GM12878 (cell line): ENCODE measurements at regions not wholly inside any gene's neighbourhood (a gene's known extent, or its start where the extent isn't known, plus 50 kb on each side); places are given as distances from the start of the nearest gene placed in this dataset.

Source experiments
- ATAC-seq: fragments of 200-7000 bp; cut with Tn5 transposase; 3 replicates; pipeline ENCODE4 v1.9.1; 2020; ENCODE audit warnings: mild to moderate bottlenecking, moderate library complexity
- BruUV-seq: library from RNA; stranded (reverse); fragments of 400-500 nt; replicated peaks from 2 replicates; lab custom pipeline; 2021; lab: Mats Ljungman, UMichigan
- CTCF ChIA-PET: fragments of 300-600 bp; sonication (Branson Sonifier 250); formaldehyde crosslinking; extraction: SDS; loops from one replicate; lab custom pipeline; 2021; ENCODE audit warnings: inconsistent platforms; lab: Yijun Ruan, JAX
- POLR2A ChIA-PET: fragments of 350-600 bp; formaldehyde crosslinking; extraction: SDS; loops from one replicate; lab custom pipeline; 2021; ENCODE audit warnings: inconsistent platforms; lab: Charles Lee
- RAD21 ChIA-PET: fragments of 300-600 bp; sonication (Branson Sonifier 250); formaldehyde crosslinking; loops from one replicate; lab custom pipeline; 2023; ENCODE audit warnings: antibody characterized with exemption; ENCODE audit not compliant: unreplicated experiment; lab: Charles Lee
- SMC1A ChIA-PET: fragments of 300-600 bp; sonication (Branson Sonifier 250); formaldehyde crosslinking; loops from one replicate; lab custom pipeline; 2023; ENCODE audit not compliant: unreplicated experiment, uncharacterized antibody; lab: Charles Lee
- DNase-seq: peaks from one replicate; pipeline ENCODE4 v3.0.0-alpha.2; 2011; ENCODE audit warnings: low read depth, low spot score
- FAIRE-seq: peaks from 3 replicates; lab custom pipeline; 2011; peaks lifted over from hg19 to GRCh38; lab: Jason Lieb, UNC
- H2AFZ ChIP-seq: 2 replicates; pipeline ENCODE4 v1.6.0; 2011; ENCODE audit warnings: low read depth, low read length, control low read depth; ENCODE audit not compliant: control insufficient read depth
- H3K27ac ChIP-seq: 2 replicates; pipeline ENCODE4 v1.5.1; 2011; ENCODE audit warnings: control low read depth; ENCODE audit not compliant: control insufficient read depth, insufficient read depth
- H3K27me3 ChIP-seq, 2 experiments: replicated peaks in 1 of 2; 2 replicates each; pipeline versions ENCODE4 v1.6.0 to v1.6.1; 2011; ENCODE audit warnings: low read length in 1 of 2; ENCODE audit not compliant: control insufficient read depth in 2 of 2, insufficient read depth in 2 of 2
- H3K36me3 ChIP-seq, 2 experiments: 2 replicates each; pipeline ENCODE4 v1.5.1; 2011; ENCODE audit warnings: low read length in 1 of 2; ENCODE audit not compliant: control insufficient read depth in 2 of 2, insufficient read depth in 2 of 2
- H3K4me1 ChIP-seq: 2 replicates; pipeline ENCODE4 v1.6.1; 2011; ENCODE audit warnings: mild to moderate bottlenecking, low read length, moderate library complexity, mixed read lengths; ENCODE audit not compliant: control insufficient read depth, insufficient read depth
- H3K4me2 ChIP-seq: 2 replicates; pipeline ENCODE4 v1.6.0; 2011; ENCODE audit warnings: control low read depth; ENCODE audit not compliant: control insufficient read depth, insufficient read depth
- H3K4me3 ChIP-seq: fragments of 200-600 bp; sonication (generic); 2 replicates; pipeline ENCODE4 v1.5.1; 2016
- H3K79me2 ChIP-seq: 2 replicates; pipeline ENCODE4 v1.6.0; 2011; ENCODE audit warnings: low read length; ENCODE audit not compliant: control insufficient read depth, insufficient read depth
- H3K9ac ChIP-seq: 2 replicates; pipeline ENCODE4 v1.8.0; 2011; ENCODE audit warnings: low read length, control low read depth, mixed read lengths; ENCODE audit not compliant: control insufficient read depth, insufficient read depth
- H3K9me3 ChIP-seq: replicated peaks from 3 replicates; pipeline ENCODE4 v1.5.1; 2011; ENCODE audit warnings: mild to moderate bottlenecking, low read length; ENCODE audit not compliant: control insufficient read depth, insufficient read depth
- H4K20me1 ChIP-seq: 2 replicates; pipeline ENCODE4 v1.6.0; 2011; ENCODE audit not compliant: control insufficient read depth, insufficient read depth
- ATF7 ChIP-seq: fragments of 450-650 bp; IDR thresholded peaks from 2 replicates; pipeline ENCODE4 v1.6.1; 2016; ENCODE audit warnings: low read depth, mild to moderate bottlenecking
- HCFC1 ChIP-seq: fragments of 150-350 bp; IDR thresholded peaks from 2 replicates; pipeline ENCODE4 v1.6.1; 2014; ENCODE audit warnings: low read length
- HDGF ChIP-seq: fragments of 450-650 bp; IDR thresholded peaks from 2 replicates; pipeline ENCODE4 v1.6.1; 2016; ENCODE audit warnings: antibody characterized with exemption
- POLR2AphosphoS2 ChIP-seq: IDR thresholded peaks from 2 replicates; pipeline ENCODE4 v1.6.1; 2011; ENCODE audit warnings: low read depth, mild to moderate bottlenecking, low read length, improper control_type of control experiment, moderate library complexity
- RELA ChIP-seq: fragments of 450-650 bp; IDR thresholded peaks from 2 replicates; pipeline ENCODE4 v1.8.0; 2014; ENCODE audit warnings: borderline replicate concordance; ENCODE audit not compliant: partially characterized antibody
- WGBS: methylation state at CpG from one replicate; pipeline ENCODE4 v1.1.6; 2016; ENCODE audit warnings: low lambda C conversion rate; ENCODE audit not compliant: insufficient replicate concordance, insufficient coverage; ENCODE audit errors: missing lambda C conversion rate; 5-methylcytosine and 5-hydroxymethylcytosine counted together
- in situ Hi-C: fragments of 300-500 bp; cut with MboI; formaldehyde crosslinking; loops from 9 replicates; pipeline ENCODE4 v1.14.3; 2018; ENCODE audit warnings: mixed read lengths
- intact Hi-C: fragments of 100-400 bp; cut with micrococcal nuclease; formaldehyde crosslinking; loops from one replicate; pipeline ENCODE4 v1.14.2; 2022; ENCODE audit not compliant: unreplicated experiment
- TF ChIP-seq, protein P1 (sequence below): fragments of 450-650 bp; IDR thresholded peaks from 2 replicates; pipeline ENCODE4 v1.6.1; 2017; ENCODE audit warnings: mild to moderate bottlenecking
- TF ChIP-seq, protein P2 (sequence below): fragments of 450-650 bp; IDR thresholded peaks from 2 replicates; pipeline ENCODE4 v1.6.1; 2018; ENCODE audit warnings: mild to moderate bottlenecking, low read depth, moderate library complexity; ENCODE audit not compliant: partially characterized antibody

DNA sequence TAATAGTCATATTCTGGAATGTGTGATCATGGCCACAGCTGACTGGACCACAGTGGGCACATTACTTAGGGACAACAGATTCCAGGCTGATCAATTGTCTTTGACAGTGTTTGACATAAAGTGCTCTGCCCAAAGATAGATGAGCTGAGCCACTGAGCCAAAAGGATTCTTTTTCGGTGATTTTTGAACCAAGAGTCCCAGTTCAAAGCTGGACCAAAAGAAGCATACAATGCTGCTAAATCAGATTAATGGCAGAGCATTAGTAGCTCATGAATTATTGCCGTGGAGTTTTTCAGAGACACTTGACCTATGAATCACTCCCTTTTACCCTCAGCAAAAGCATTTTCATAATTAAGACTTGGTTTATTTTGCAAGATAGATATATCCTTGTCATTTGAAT is 160.6 kb downstream of the IZUMO3 start:
- BruUV-seq: no TSS peak
- CTCF ChIA-PET: no interaction called here
- ATAC-seq: no peak
- Histone ChIP-seq H4K20me1 (no peaks in the 10 kb centered on the region), H3K79me2 (no peaks in the 10 kb centered on the region), H3K4me2 (no peak overlapping the region), H3K27ac (no peak overlapping the region), H3K36me3 (no peaks in the 10 kb centered on the region), H3K27me3 (no peaks in the 10 kb centered on the region), H3K4me3 (no peak overlapping the region), H3K9me3 (no peaks in the 10 kb centered on the region), H2AFZ (no peak overlapping the region), H3K9ac (no peak overlapping the region), H3K4me1 (no peaks in the 10 kb centered on the region)
- WGBS: 21% methylated on average over 2 of the region's 2 CpGs
- in situ Hi-C loops (no loop called here), intact Hi-C loops (no loop called here)
- SMC1A ChIA-PET: interaction anchor here (0.6 kb wide), 1 partner anchor 15 kb away, joined by 3 read pairs; no protein-coding TSS in a partner anchor
- TF ChIP-seq RELA: no peak
- TF ChIP-seq, protein P1, sequence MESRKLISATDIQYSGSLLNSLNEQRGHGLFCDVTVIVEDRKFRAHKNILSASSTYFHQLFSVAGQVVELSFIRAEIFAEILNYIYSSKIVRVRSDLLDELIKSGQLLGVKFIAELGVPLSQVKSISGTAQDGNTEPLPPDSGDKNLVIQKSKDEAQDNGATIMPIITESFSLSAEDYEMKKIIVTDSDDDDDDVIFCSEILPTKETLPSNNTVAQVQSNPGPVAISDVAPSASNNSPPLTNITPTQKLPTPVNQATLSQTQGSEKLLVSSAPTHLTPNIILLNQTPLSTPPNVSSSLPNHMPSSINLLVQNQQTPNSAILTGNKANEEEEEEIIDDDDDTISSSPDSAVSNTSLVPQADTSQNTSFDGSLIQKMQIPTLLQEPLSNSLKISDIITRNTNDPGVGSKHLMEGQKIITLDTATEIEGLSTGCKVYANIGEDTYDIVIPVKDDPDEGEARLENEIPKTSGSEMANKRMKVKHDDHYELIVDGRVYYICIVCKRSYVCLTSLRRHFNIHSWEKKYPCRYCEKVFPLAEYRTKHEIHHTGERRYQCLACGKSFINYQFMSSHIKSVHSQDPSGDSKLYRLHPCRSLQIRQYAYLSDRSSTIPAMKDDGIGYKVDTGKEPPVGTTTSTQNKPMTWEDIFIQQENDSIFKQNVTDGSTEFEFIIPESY: no peak
- TF ChIP-seq HDGF: no peak
- no peak for TF ChIP-seq ATF7
- POLR2A ChIA-PET: no interaction called here
- RAD21 ChIA-PET: no interaction called here
- FAIRE-seq: no peak
- no peak for DNase-seq

DNA sequence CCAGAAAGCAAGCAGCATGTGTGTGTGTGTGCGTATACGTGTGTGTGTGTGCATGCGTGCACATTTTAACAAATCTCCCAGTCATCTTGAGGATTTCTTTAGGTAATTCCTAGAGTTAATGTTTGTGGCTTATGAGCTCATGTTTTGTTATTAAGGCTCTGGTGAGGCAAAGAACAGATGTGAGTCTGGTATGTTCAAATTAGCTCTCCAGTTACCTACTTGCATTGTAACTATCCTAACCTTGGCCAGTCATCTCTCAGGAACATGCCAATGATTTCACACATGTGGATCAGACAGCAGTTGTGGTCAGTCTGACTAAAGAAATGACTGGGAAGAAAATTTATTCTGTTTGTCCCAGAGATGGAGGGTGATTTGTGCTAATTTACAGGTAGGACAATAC is 163.1 kb downstream of the IZUMO3 start:
- TF ChIP-seq HCFC1 (no peak), POLR2AphosphoS2 (no peak)
- TF ChIP-seq, protein P2, sequence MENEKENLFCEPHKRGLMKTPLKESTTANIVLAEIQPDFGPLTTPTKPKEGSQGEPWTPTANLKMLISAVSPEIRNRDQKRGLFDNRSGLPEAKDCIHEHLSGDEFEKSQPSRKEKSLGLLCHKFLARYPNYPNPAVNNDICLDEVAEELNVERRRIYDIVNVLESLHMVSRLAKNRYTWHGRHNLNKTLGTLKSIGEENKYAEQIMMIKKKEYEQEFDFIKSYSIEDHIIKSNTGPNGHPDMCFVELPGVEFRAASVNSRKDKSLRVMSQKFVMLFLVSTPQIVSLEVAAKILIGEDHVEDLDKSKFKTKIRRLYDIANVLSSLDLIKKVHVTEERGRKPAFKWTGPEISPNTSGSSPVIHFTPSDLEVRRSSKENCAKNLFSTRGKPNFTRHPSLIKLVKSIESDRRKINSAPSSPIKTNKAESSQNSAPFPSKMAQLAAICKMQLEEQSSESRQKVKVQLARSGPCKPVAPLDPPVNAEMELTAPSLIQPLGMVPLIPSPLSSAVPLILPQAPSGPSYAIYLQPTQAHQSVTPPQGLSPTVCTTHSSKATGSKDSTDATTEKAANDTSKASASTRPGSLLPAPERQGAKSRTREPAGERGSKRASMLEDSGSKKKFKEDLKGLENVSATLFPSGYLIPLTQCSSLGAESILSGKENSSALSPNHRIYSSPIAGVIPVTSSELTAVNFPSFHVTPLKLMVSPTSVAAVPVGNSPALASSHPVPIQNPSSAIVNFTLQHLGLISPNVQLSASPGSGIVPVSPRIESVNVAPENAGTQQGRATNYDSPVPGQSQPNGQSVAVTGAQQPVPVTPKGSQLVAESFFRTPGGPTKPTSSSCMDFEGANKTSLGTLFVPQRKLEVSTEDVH: no peak
- Histone ChIP-seq H3K9ac (no peak overlapping the region), H3K4me1 (no peaks in the 10 kb centered on the region), H3K4me2 (no peak overlapping the region), H3K79me2 (no peaks in the 10 kb centered on the region), H3K4me3 (no peak overlapping the region), H3K27me3 (no peaks in the 10 kb centered on the region), H3K27ac (no peak overlapping the region), H3K9me3 (no peaks in the 10 kb centered on the region), H2AFZ (no peak overlapping the region), H3K36me3 (no peaks in the 10 kb centered on the region), H4K20me1 (no peaks in the 10 kb centered on the region)
- BruUV-seq: no TSS peak
- ChIA-PET RAD21 (no interaction called here), SMC1A (interaction anchor here (0.6 to 1.3 kb wide), 3 partner anchors 11 to 118 kb away, joined by 3 to 6 read pairs (median 4); no protein-coding TSS in a partner anchor), POLR2A (no interaction called here), CTCF (interaction anchor here (0.6 kb wide), 1 partner anchor 122 kb away, joined by 3 read pairs; no protein-coding TSS in a partner anchor)
- ATAC-seq (no peak), FAIRE-seq (no peak), DNase-seq (no peak)
- in situ Hi-C loops (no loop called here), intact Hi-C loops (no loop called here)
- WGBS: 64% methylated on average over 3 of the region's 3 CpGs
